ENCODE measurements at regions not wholly inside any gene's neighbourhood (a gene's known extent, or its start where the extent isn't known, plus 50 kb on each side); places are given as distances from the start of the nearest gene placed in this dataset.

GRCh38 chr4:123955167-123955800 is 558.7 kb downstream of the SPRY1 start:
- no peak for DNase-seq

GRCh38 chr4:123956204-123956603 is 559.6 kb downstream of the SPRY1 start:
- no peak for DNase-seq

GRCh38 chr4:123966990-123967769 is 570.6 kb downstream of the SPRY1 start:
- DNase-seq = no peak

GRCh38 chr4:123972031-123972430 is 575.4 kb downstream of the SPRY1 start:
- no peak for DNase-seq

- no peak for DNase-seq
Measured at GRCh38 chr4:123974386-123975149, 578.0 kb downstream of the SPRY1 start.

GRCh38 chr4:123976285-123976684 is 579.7 kb downstream of the SPRY1 start:
- no peak for DNase-seq

- DNase-seq = no peak
Measured at GRCh38 chr4:123976819-123977218, 580.2 kb downstream of the SPRY1 start.

GRCh38 chr4:123977641-123978081 is 581.1 kb downstream of the SPRY1 start:
- DNase-seq = no peak

GRCh38 chr4:123978637-123979036 is 582.0 kb downstream of the SPRY1 start:
- no peak for DNase-seq

GRCh38 chr4:123980736-123981300 is 584.2 kb downstream of the SPRY1 start:
- DNase-seq = no peak

GRCh38 chr4:123984886-123985285 is 588.3 kb downstream of the SPRY1 start:
- DNase-seq = no peak

GRCh38 chr4:123986268-123986798 is 589.7 kb downstream of the SPRY1 start:
- no peak for DNase-seq

GRCh38 chr4:123987408-123987807 is 590.8 kb downstream of the SPRY1 start:
- DNase-seq = no peak

GRCh38 chr4:123990310-123990870 is 593.8 kb downstream of the SPRY1 start:
- no peak for DNase-seq

GRCh38 chr4:123994917-123995316 is 598.3 kb downstream of the SPRY1 start:
- DNase-seq = no peak

GRCh38 chr4:123995936-123996335 is 599.3 kb downstream of the SPRY1 start:
- DNase-seq = no peak

- DNase-seq = no peak
Measured at GRCh38 chr4:123996718-123997510, 600.3 kb downstream of the SPRY1 start.

- DNase-seq = no peak
Measured at GRCh38 chr4:123997776-123998449, 601.3 kb downstream of the SPRY1 start.

- DNase-seq = no peak
Measured at GRCh38 chr4:124000233-124000632, 603.6 kb downstream of the SPRY1 start.

- DNase-seq = no peak
Measured at GRCh38 chr4:124015766-124016165, 619.2 kb downstream of the SPRY1 start.

GRCh38 chr4:124017185-124017785 is 620.7 kb downstream of the SPRY1 start:
- DNase-seq = no peak

Measured in activated CD4-positive, alpha-beta T cell treated with anti-CD3 and anti-CD28 coated beads, Interleukin-2, amount 50 U/mL, for 16 hours (primary cell).